ENCODE measurements at regions not wholly inside any gene's neighbourhood (a gene's known extent, or its start where the extent isn't known, plus 50 kb on each side); places are given as distances from the start of the nearest gene placed in this dataset.

DNA sequence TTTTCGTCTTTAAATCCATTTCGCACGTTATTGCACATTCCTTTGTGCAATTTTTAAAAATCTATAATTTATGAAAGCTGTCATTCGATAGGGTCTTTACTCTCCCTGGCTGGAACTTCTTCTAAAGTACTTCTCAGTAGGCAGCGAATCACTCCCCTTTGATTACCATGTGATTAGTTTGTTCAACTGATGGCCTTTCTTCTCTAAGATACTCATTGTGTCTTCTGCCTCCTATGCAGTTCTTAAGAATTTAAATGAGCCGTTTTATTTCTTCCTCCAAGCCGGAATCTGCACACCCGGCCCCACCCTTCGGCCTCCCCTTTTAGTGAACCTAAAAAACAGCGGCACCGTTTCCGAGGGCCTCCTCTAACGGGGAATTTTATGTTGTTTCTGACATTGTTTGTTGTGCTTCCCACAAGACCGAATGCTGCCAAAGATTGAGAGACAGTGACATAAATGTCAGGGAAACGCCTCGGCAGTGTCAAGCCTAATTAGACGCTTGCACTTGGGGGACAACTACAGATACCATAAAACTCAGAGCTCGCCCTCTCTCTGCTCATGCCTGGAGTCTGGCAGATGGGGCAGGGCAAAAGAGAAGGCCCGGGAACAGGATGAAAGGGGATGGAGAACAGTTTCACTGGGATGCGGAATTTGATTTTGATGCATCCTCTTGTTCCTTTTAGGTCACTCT lies 255.3 kb downstream of the BCL11A start:
- Histone ChIP-seq H3K4me3 (ENCODE audit: low read length) (no peak overlapping the region), H3K27me3 (ENCODE audit: control insufficient read depth, insufficient read depth, low read length) (no peaks in the 10 kb centered on the region), H3K36me3 (ENCODE audit: control insufficient read depth, insufficient read depth, low read length) (no peaks in the 10 kb centered on the region), H3K9ac (ENCODE audit: low read length) (no peak overlapping the region), H3K27ac (ENCODE audit: low read depth, low read length) (no peak overlapping the region), H3K4me1 (ENCODE audit: control insufficient read depth, insufficient read depth, low read length) (no peaks in the 10 kb centered on the region)

- Histone ChIP-seq H3K27ac (ENCODE audit: low read depth, low read length) (no peak overlapping the region), H3K4me3 (ENCODE audit: low read length) (no peak overlapping the region)
Observed at GRCh38 chr2:60297296-60298005, 256.0 kb downstream of the BCL11A start.

DNA sequence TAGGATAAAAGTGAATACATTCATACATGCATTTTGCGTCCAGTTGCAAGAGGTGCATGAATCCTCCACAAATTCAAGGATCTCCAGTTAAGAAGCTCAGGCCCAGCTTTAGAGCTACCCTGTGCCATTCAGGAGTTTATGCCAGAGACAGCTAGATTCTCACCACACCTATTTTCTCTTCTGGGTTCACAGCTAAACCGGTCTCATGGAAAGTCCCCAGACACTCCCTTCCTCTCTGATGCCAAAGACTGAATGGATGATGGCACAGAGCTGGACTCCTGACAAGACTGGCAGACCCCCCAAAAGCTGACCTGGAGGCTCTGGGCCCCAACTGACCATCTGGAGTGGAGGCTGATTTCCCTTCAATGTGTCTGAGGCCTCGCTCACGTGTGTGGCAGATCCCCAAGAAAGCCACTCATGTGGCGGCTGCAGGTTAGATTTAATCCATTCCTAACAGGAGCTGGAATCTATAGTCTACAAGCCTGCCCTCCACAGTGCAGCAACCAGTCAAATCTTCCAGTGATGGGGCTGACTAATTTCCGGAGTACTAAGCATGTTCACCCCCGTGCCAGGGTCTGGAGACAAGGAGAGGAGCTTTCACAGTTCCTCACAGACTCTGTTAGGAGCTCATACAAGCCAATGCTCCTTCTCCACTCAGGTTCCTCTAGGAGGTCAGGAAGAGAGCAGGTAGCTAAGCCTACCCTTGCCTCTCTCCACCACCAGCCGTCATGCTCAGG lies 257.1 kb downstream of the BCL11A start:
- Histone ChIP-seq H3K4me1 (ENCODE audit: control insufficient read depth, insufficient read depth, low read length) (no peaks in the 10 kb centered on the region), H3K9ac (ENCODE audit: low read length) (no peak overlapping the region), H3K4me3 (ENCODE audit: low read length) (no peak overlapping the region), H3K27me3 (ENCODE audit: control insufficient read depth, insufficient read depth, low read length) (no peaks in the 10 kb centered on the region), H3K36me3 (ENCODE audit: control insufficient read depth, insufficient read depth, low read length) (no peaks in the 10 kb centered on the region), H3K27ac (ENCODE audit: low read depth, low read length) (no peak overlapping the region)

More at GRCh38 chr2:60297296-60298005, 256.0 kb downstream of the BCL11A start:
- Histone ChIP-seq H3K27me3 (ENCODE audit: control insufficient read depth, insufficient read depth, low read length) (no peaks in the 10 kb centered on the region), H3K9ac (ENCODE audit: low read length) (no peak overlapping the region), H3K36me3 (ENCODE audit: control insufficient read depth, insufficient read depth, low read length) (no peaks in the 10 kb centered on the region), H3K4me1 (ENCODE audit: control insufficient read depth, insufficient read depth, low read length) (no peaks in the 10 kb centered on the region)

GRCh38 chr2:60295636-60295962 lies 257.9 kb downstream of the BCL11A start:
- Histone ChIP-seq H3K27ac (ENCODE audit: low read depth, low read length) (no peak overlapping the region), H3K27me3 (ENCODE audit: control insufficient read depth, insufficient read depth, low read length) (no peaks in the 10 kb centered on the region), H3K36me3 (ENCODE audit: control insufficient read depth, insufficient read depth, low read length) (no peaks in the 10 kb centered on the region), H3K4me3 (ENCODE audit: low read length) (no peak overlapping the region), H3K9ac (ENCODE audit: low read length) (peak overlapping the region; percentile 4), H3K4me1 (ENCODE audit: control insufficient read depth, insufficient read depth, low read length) (no peaks in the 10 kb centered on the region)

DNA sequence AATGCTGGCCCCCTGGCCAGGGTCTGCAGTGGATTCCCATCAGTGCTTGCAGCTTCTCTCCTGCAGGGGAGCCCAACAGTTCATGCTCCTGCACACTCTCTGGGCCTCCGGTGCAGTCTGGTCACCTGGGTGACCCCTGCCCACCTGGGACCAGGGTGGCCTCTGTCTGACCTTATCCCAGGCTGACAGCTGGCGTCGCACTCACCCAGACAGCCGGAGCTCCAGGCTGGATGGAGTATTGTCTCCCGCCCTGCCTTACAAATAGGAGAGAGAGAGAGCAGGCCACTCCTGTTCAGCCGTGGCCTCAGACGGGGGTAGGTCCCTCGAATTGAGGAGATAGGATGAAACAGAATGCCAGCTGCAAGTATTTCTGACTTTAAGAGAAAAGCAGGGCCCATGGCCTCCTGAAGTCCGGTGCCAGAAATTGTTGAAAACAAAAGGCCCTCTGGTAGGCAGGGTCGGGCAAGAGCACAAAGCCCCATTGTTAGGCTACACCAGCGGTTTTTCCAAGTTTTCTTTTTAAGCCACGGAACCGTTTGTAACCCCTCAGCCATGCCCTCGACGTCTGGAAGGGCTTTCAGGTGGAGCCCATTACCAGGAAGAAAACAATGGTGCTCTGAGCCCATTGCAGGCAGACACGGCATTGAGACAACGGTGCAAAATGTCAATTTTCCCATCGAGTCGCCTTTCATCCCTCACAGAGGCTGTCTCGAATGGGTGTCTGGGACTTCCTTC lies 258.4 kb downstream of the BCL11A start:
- Histone ChIP-seq H3K9ac (ENCODE audit: low read length) (no peak overlapping the region), H3K4me1 (ENCODE audit: control insufficient read depth, insufficient read depth, low read length) (no peaks in the 10 kb centered on the region), H3K27ac (ENCODE audit: low read depth, low read length) (no peak overlapping the region), H3K27me3 (ENCODE audit: control insufficient read depth, insufficient read depth, low read length) (no peaks in the 10 kb centered on the region), H3K36me3 (ENCODE audit: control insufficient read depth, insufficient read depth, low read length) (no peaks in the 10 kb centered on the region), H3K4me3 (ENCODE audit: low read length) (no peak overlapping the region)

DNA sequence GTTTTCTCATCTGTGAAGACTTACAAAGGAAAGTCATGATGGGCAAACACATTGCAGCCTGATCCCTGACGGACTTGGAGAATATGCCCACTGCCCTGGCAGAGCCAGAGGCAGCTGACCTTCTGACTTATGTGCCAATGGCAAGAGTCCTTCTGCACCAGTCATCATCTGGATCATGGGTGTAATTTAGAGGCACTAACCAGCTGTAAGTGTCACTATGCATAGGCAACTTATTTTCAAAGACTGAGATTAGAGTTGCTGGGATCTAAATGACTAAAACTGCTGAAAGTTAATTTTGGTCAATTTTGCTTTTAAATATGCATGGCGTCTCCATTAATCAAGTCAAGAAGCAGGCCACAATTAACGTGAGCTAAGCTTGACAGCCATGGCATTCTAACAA lies 261.2 kb downstream of the BCL11A start:
- Histone ChIP-seq H3K36me3 (ENCODE audit: control insufficient read depth, insufficient read depth, low read length) (no peaks in the 10 kb centered on the region), H3K9ac (ENCODE audit: low read length) (no peak overlapping the region), H3K4me1 (ENCODE audit: control insufficient read depth, insufficient read depth, low read length) (no peaks in the 10 kb centered on the region), H3K27ac (ENCODE audit: low read depth, low read length) (no peak overlapping the region), H3K4me3 (ENCODE audit: low read length) (no peak overlapping the region), H3K27me3 (ENCODE audit: control insufficient read depth, insufficient read depth, low read length) (no peaks in the 10 kb centered on the region)

GRCh38 chr2:60290509-60290908 lies 262.9 kb downstream of the BCL11A start:
- Histone ChIP-seq H3K4me1 (ENCODE audit: control insufficient read depth, insufficient read depth, low read length) (no peaks in the 10 kb centered on the region), H3K27me3 (ENCODE audit: control insufficient read depth, insufficient read depth, low read length) (no peaks in the 10 kb centered on the region), H3K4me3 (ENCODE audit: low read length) (no peak overlapping the region), H3K9ac (ENCODE audit: low read length) (no peak overlapping the region), H3K27ac (ENCODE audit: low read depth, low read length) (no peak overlapping the region), H3K36me3 (ENCODE audit: control insufficient read depth, insufficient read depth, low read length) (no peaks in the 10 kb centered on the region)

GRCh38 chr2:60285626-60286316 lies 267.7 kb downstream of the BCL11A start:
- no peak overlapping the region for H3K27ac ChIP-seq (ENCODE audit: low read depth, low read length)

DNA sequence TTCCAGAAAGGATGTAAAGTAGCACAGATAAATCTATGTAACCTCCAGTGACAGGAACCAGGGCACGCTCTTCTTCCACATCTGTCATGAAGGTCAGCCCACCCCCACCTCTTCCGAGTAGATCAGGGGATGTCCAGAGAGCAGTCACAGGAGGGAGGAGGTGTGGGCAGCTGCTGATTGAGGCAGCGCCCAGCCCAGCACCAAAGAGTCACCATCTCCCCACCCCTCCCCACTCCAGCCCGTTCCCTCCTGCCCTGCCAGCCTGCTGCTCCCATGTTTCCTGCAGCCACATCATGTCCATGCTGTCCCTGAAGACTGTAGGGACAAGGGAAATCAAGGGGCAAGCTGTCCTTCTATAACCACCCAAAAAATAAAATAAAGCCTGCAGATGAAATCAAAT lies 269.8 kb downstream of the BCL11A start:
- no peak overlapping the region for H3K9ac ChIP-seq (ENCODE audit: low read length)
- no peaks in the 10 kb centered on the region for H3K4me1 ChIP-seq (ENCODE audit: control insufficient read depth, insufficient read depth, low read length)
- no peak overlapping the region for H3K4me3 ChIP-seq (ENCODE audit: low read length)
- no peak overlapping the region for H3K27ac ChIP-seq (ENCODE audit: low read depth, low read length)
- H3K36me3 ChIP-seq (ENCODE audit: control insufficient read depth, insufficient read depth, low read length): no peaks in the 10 kb centered on the region
- no peaks in the 10 kb centered on the region for H3K27me3 ChIP-seq (ENCODE audit: control insufficient read depth, insufficient read depth, low read length)

More at GRCh38 chr2:60285626-60286316, 267.7 kb downstream of the BCL11A start:
- Histone ChIP-seq H3K4me3 (ENCODE audit: low read length) (no peak overlapping the region), H3K9ac (ENCODE audit: low read length) (no peak overlapping the region), H3K27me3 (ENCODE audit: control insufficient read depth, insufficient read depth, low read length) (no peaks in the 10 kb centered on the region), H3K36me3 (ENCODE audit: control insufficient read depth, insufficient read depth, low read length) (no peaks in the 10 kb centered on the region), H3K4me1 (ENCODE audit: control insufficient read depth, insufficient read depth, low read length) (no peaks in the 10 kb centered on the region)

GRCh38 chr2:60282886-60283285 lies 270.6 kb downstream of the BCL11A start:
- no peaks in the 10 kb centered on the region for H3K27me3 ChIP-seq (ENCODE audit: control insufficient read depth, insufficient read depth, low read length)
- H3K27ac ChIP-seq (ENCODE audit: low read depth, low read length): no peak overlapping the region
- no peak overlapping the region for H3K9ac ChIP-seq (ENCODE audit: low read length)
- H3K4me3 ChIP-seq (ENCODE audit: low read length): no peak overlapping the region
- H3K36me3 ChIP-seq (ENCODE audit: control insufficient read depth, insufficient read depth, low read length): no peaks in the 10 kb centered on the region
- H3K4me1 ChIP-seq (ENCODE audit: control insufficient read depth, insufficient read depth, low read length): no peaks in the 10 kb centered on the region

GRCh38 chr2:60281730-60282129 lies 271.7 kb downstream of the BCL11A start:
- no peak overlapping the region for H3K4me3 ChIP-seq (ENCODE audit: low read length)
- no peak overlapping the region for H3K9ac ChIP-seq (ENCODE audit: low read length)
- H3K4me1 ChIP-seq (ENCODE audit: control insufficient read depth, insufficient read depth, low read length): no peaks in the 10 kb centered on the region
- no peaks in the 10 kb centered on the region for H3K27me3 ChIP-seq (ENCODE audit: control insufficient read depth, insufficient read depth, low read length)
- H3K27ac ChIP-seq (ENCODE audit: low read depth, low read length): no peak overlapping the region
- no peaks in the 10 kb centered on the region for H3K36me3 ChIP-seq (ENCODE audit: control insufficient read depth, insufficient read depth, low read length)

GRCh38 chr2:60280238-60280637 lies 273.2 kb downstream of the BCL11A start:
- Histone ChIP-seq H3K4me3 (ENCODE audit: low read length) (no peak overlapping the region), H3K27ac (ENCODE audit: low read depth, low read length) (no peak overlapping the region), H3K27me3 (ENCODE audit: control insufficient read depth, insufficient read depth, low read length) (no peaks in the 10 kb centered on the region), H3K36me3 (ENCODE audit: control insufficient read depth, insufficient read depth, low read length) (no peaks in the 10 kb centered on the region), H3K4me1 (ENCODE audit: control insufficient read depth, insufficient read depth, low read length) (no peaks in the 10 kb centered on the region), H3K9ac (ENCODE audit: low read length) (no peak overlapping the region)

Measured in rectal smooth muscle tissue (tissue), 1 donor.